CD4-positive, alpha-beta T cell (primary cell): ENCODE measurements at regions not wholly inside any gene's neighbourhood (a gene's known extent, or its start where the extent isn't known, plus 50 kb on each side); places are given as distances from the start of the nearest gene placed in this dataset.

Source experiments
- ATAC-seq: fragments of 200-7000 bp; cut with Tn5 transposase; one replicate; pipeline ENCODE4 v1.10.0; 2022; ENCODE audit warnings: mild to moderate bottlenecking; ENCODE audit not compliant: poor library complexity
- CTCF ChIA-PET: fragments of 350-600 bp; sonication (Branson Sonifier 250); formaldehyde crosslinking; loops from one replicate; lab custom pipeline; 2021; ENCODE audit warnings: antibody characterized with exemption, inconsistent platforms; lab: Charles Lee
- POLR2A ChIA-PET: fragments of 350-600 bp; sonication (Branson Sonifier 250); formaldehyde crosslinking; loops from one replicate; lab custom pipeline; 2021; ENCODE audit warnings: antibody characterized with exemption, inconsistent platforms; lab: Charles Lee
- DNase-seq, 14 experiments: peaks; one replicate each; pipeline ENCODE4 v3.0.0-alpha.2; 2013 to 2020; ENCODE audit warnings: mixed read lengths in 2 of 14
- H3K27ac ChIP-seq, 2 donors: one replicate each; pipeline versions ENCODE4 v1.5.1 to v1.7.0; 2013; ENCODE audit warnings: low read length in 2 of 2, low read depth in 1 of 2, mild to moderate bottlenecking in 1 of 2
- H3K27me3 ChIP-seq, 2 experiments: 1 replicate in 1 of 2; 2 replicates in 1 of 2; pipeline versions ENCODE4 v1.6.1 to v1.7.0; 2013; ENCODE audit warnings: low read length in 2 of 2, control low read depth in 1 of 2, mild to moderate bottlenecking in 1 of 2, moderate library complexity in 1 of 2; ENCODE audit not compliant: insufficient read depth in 2 of 2, control insufficient read depth in 1 of 2
- H3K36me3 ChIP-seq: one replicate; pipeline ENCODE4 v1.6.1; 2013; ENCODE audit warnings: low read length, control low read depth; ENCODE audit not compliant: insufficient read depth
- H3K4me1 ChIP-seq: one replicate; pipeline ENCODE4 v1.6.1; 2013; ENCODE audit warnings: low read length, control low read depth; ENCODE audit not compliant: insufficient read depth
- H3K4me3 ChIP-seq: one replicate; pipeline ENCODE4 v1.5.1; 2013; ENCODE audit warnings: mild to moderate bottlenecking, low read length, moderate library complexity
- H3K9me3 ChIP-seq, 2 experiments: 1 replicate in 1 of 2; 2 replicates in 1 of 2; pipeline versions ENCODE4 v1.6.1 to v1.7.0; 2013; ENCODE audit warnings: low read length in 2 of 2, mild to moderate bottlenecking in 2 of 2, control low read depth in 1 of 2, moderate library complexity in 1 of 2; ENCODE audit not compliant: control insufficient read depth in 1 of 2, insufficient read depth in 1 of 2
- H3K27ac Mint-ChIP-seq: one replicate; pipeline ENCODE4 v1.8.0; 2020; ENCODE audit warnings: mixed read lengths
- H3K27me3 Mint-ChIP-seq: one replicate; pipeline ENCODE4 v1.8.0; 2021; ENCODE audit warnings: mixed read lengths
- H3K36me3 Mint-ChIP-seq: one replicate; pipeline ENCODE4 v1.8.0; 2021; ENCODE audit warnings: low read depth, mixed read lengths
- H3K4me1 Mint-ChIP-seq: one replicate; pipeline ENCODE4 v1.8.0; 2021; ENCODE audit warnings: low read depth, mixed read lengths
- H3K4me3 Mint-ChIP-seq: one replicate; pipeline ENCODE4 v1.8.0; 2020; ENCODE audit warnings: mild to moderate bottlenecking, mixed read lengths
- H3K9me3 Mint-ChIP-seq: one replicate; pipeline ENCODE4 v1.8.0; 2020; ENCODE audit warnings: mixed read lengths
- intact Hi-C, 2 experiments: fragments of 100-400 bp; cut with DNase I in 1 of 2; cut with micrococcal nuclease in 1 of 2; formaldehyde crosslinking; loops; one replicate each; pipeline versions ENCODE4 v1.15.1 to v1.9.0; 2023 to 2025; cut with DNase I, micrococcal nuclease
- TF ChIP-seq, protein P1 (sequence below): fragments of 200-600 bp; IDR thresholded peaks from one replicate; pipeline ENCODE4 v1.8.0; 2022; ENCODE audit warnings: antibody characterized with exemption, mild to moderate bottlenecking

DNA sequence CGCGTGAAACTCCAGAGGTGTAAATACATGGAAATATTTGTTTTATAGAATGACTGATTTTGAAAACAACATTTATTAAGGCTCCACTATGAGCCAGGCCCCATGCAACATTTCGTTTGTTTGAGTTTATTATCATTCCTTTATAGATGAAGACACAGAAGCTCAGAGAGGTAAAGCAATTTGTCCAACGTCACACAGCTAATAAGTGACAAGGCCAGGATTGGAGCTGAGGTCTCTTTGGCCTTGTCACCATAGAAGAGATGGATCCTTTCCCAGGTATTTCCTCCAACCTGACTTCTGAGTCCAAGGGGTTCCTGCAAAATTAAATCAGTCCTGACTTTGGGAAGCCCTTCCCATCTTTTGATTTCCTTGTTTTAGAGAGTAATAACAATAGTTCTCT, 98.0 kb downstream of the SYF2 start:
- Mint-ChIP-seq H3K9me3 (no peaks in the 10 kb centered on the region), H3K27me3 (peaks cover 15% of the 10 kb centered on the region), H3K4me1 (no peaks in the 10 kb centered on the region), H3K36me3 (no peaks in the 10 kb centered on the region), H3K4me3 (no peak overlapping the region), H3K27ac (no peak overlapping the region)
- TF ChIP-seq, protein P1, sequence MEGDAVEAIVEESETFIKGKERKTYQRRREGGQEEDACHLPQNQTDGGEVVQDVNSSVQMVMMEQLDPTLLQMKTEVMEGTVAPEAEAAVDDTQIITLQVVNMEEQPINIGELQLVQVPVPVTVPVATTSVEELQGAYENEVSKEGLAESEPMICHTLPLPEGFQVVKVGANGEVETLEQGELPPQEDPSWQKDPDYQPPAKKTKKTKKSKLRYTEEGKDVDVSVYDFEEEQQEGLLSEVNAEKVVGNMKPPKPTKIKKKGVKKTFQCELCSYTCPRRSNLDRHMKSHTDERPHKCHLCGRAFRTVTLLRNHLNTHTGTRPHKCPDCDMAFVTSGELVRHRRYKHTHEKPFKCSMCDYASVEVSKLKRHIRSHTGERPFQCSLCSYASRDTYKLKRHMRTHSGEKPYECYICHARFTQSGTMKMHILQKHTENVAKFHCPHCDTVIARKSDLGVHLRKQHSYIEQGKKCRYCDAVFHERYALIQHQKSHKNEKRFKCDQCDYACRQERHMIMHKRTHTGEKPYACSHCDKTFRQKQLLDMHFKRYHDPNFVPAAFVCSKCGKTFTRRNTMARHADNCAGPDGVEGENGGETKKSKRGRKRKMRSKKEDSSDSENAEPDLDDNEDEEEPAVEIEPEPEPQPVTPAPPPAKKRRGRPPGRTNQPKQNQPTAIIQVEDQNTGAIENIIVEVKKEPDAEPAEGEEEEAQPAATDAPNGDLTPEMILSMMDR, result no peak
- CTCF ChIA-PET, result interaction anchor here (0.9 kb wide), 1 partner anchor 10 kb away, joined by 4 read pairs; no protein-coding TSS in a partner anchor
- ATAC-seq (no peak), DNase-seq (no peak)
- Histone ChIP-seq H3K9me3 (no peaks in the 10 kb centered on the region), H3K36me3 (no peaks in the 10 kb centered on the region), H3K4me1 (no peaks in the 10 kb centered on the region), H3K27me3 (peaks cover 0 to 6% of the 10 kb centered on the region in 2 experiments), H3K27ac (no peak overlapping the region), H3K4me3 (no peak overlapping the region)
- POLR2A ChIA-PET, result no interaction called here
- intact Hi-C loops, result no loop called here

GRCh38 chr1:25131794-25132193, 100.5 kb downstream of the SYF2 start:
- Mint-ChIP-seq H3K4me3 (no peak overlapping the region), H3K36me3 (no peaks in the 10 kb centered on the region), H3K27me3 (no peaks in the 10 kb centered on the region), H3K9me3 (no peaks in the 10 kb centered on the region), H3K27ac (no peak overlapping the region), H3K4me1 (no peaks in the 10 kb centered on the region)
- Histone ChIP-seq H3K9me3 (no peaks in the 10 kb centered on the region), H3K36me3 (no peaks in the 10 kb centered on the region), H3K27ac (no peak overlapping the region), H3K4me3 (no peak overlapping the region), H3K27me3 (no peaks in the 10 kb centered on the region), H3K4me1 (no peaks in the 10 kb centered on the region)
- DNase-seq, result no peak
- CTCF ChIA-PET, result no interaction called here
- POLR2A ChIA-PET, result no interaction called here
- no peak for ATAC-seq
- TF ChIP-seq, protein P1, result no peak
- intact Hi-C loops, result no loop called here

GRCh38 chr1:25130895-25131294, 101.4 kb downstream of the SYF2 start:
- Mint-ChIP-seq H3K27me3 (no peaks in the 10 kb centered on the region), H3K27ac (no peak overlapping the region), H3K36me3 (no peaks in the 10 kb centered on the region), H3K4me1 (no peaks in the 10 kb centered on the region), H3K9me3 (no peaks in the 10 kb centered on the region), H3K4me3 (no peak overlapping the region)
- TF ChIP-seq, protein P1, result no peak
- ATAC-seq (no peak), DNase-seq (no peak)
- Histone ChIP-seq H3K36me3 (no peaks in the 10 kb centered on the region), H3K4me3 (no peak overlapping the region), H3K9me3 (no peaks in the 10 kb centered on the region), H3K27me3 (no peaks in the 10 kb centered on the region), H3K27ac (no peak overlapping the region), H3K4me1 (no peaks in the 10 kb centered on the region)
- intact Hi-C loops, result no loop called here
- ChIA-PET CTCF (no interaction called here), POLR2A (no interaction called here)
